Endothelial cell of umbilical vein (primary cell): ENCODE measurements at regions not wholly inside any gene's neighbourhood (a gene's known extent, or its start where the extent isn't known, plus 50 kb on each side); places are given as distances from the start of the nearest gene placed in this dataset.
"Not testable (repeated sequence)": the region's sequence is repeated elsewhere in the genome, so short reads cannot be mapped to it uniquely, and the experiment has no call there.

Experiments used
- BruUV-seq: library from RNA; stranded (reverse); fragments of 400-500 nt; replicated peaks from 2 replicates; lab custom pipeline; 2021; lab: Mats Ljungman, UMichigan
- CTCF ChIA-PET: fragments of 300-600, 350-600 bp; sonication (Branson Sonifier 250); formaldehyde crosslinking; loops from one replicate; lab custom pipeline; 2021; ENCODE audit warnings: antibody characterized with exemption, inconsistent platforms; lab: Charles Lee
- POLR2A ChIA-PET: fragments of 300-600, 350-600 bp; sonication (Branson Sonifier 250); formaldehyde crosslinking; loops from one replicate; lab custom pipeline; 2021; ENCODE audit warnings: antibody characterized with exemption, inconsistent platforms; lab: Charles Lee
- DNase-seq: peaks from one replicate; pipeline ENCODE4 v3.0.0-alpha.2; 2011; ENCODE audit warnings: low read depth, low spot score
- FAIRE-seq: peaks from 2 replicates; lab custom pipeline; 2011; peaks lifted over from hg19 to GRCh38; lab: Jason Lieb, UNC
- H2AFZ ChIP-seq: 2 replicates; pipeline ENCODE4 v1.6.0; 2012; ENCODE audit warnings: low read depth, low read length, control low read depth, inconsistent platforms
- H3K27ac ChIP-seq: 2 replicates; pipeline ENCODE4 v1.5.1; 2011; ENCODE audit warnings: low read depth, mild to moderate bottlenecking, control low read depth, low read length, moderate library complexity; ENCODE audit not compliant: insufficient read depth
- H3K27me3 ChIP-seq, 2 experiments: 2 replicates each; pipeline versions ENCODE4 v1.6.0 to v1.6.1; 2011; ENCODE audit warnings: low read length in 2 of 2, mixed read lengths in 1 of 2; ENCODE audit not compliant: control insufficient read depth in 2 of 2, insufficient read depth in 2 of 2
- H3K36me3 ChIP-seq, 2 experiments: 2 replicates in 1 of 2; 3 replicates in 1 of 2; pipeline ENCODE4 v1.5.1; 2011; ENCODE audit warnings: low read length in 2 of 2, mild to moderate bottlenecking in 1 of 2, moderate library complexity in 1 of 2; ENCODE audit not compliant: control insufficient read depth in 2 of 2, insufficient read depth in 2 of 2; ENCODE audit errors: extremely low read depth in 1 of 2
- H3K4me1 ChIP-seq: 3 replicates; pipeline ENCODE4 v1.5.1; 2011; ENCODE audit warnings: mild to moderate bottlenecking, low read length; ENCODE audit not compliant: control insufficient read depth, insufficient read depth; ENCODE audit errors: extremely low read depth
- H3K4me2 ChIP-seq: 2 replicates; pipeline ENCODE4 v1.6.1; 2011; ENCODE audit warnings: low read length, control low read depth, mixed read lengths; ENCODE audit not compliant: insufficient read depth
- H3K4me3 ChIP-seq, 3 experiments: fragments of 200-600 bp in 1 of 3; sonication (generic), shearing (Covaris generic) in 1 of 3; replicated peaks in 1 of 3; 2 replicates each; pipeline ENCODE4 v1.5.1; 2011 to 2016; ENCODE audit warnings: control low read depth in 3 of 3, low read length in 3 of 3, mild to moderate bottlenecking in 2 of 3, inconsistent platforms in 1 of 3, low read depth in 1 of 3, moderate library complexity in 1 of 3; ENCODE audit not compliant: insufficient read depth in 1 of 3
- H3K79me2 ChIP-seq: 2 replicates; pipeline ENCODE4 v1.6.0; 2012; ENCODE audit warnings: low read length, inconsistent platforms; ENCODE audit not compliant: control insufficient read depth, insufficient read depth
- H3K9ac ChIP-seq: replicated peaks from 2 replicates; pipeline ENCODE3; 2011; ENCODE audit warnings: low read length, control low read depth; ENCODE audit not compliant: insufficient read depth; ENCODE audit errors: extremely low read depth
- H3K9me1 ChIP-seq: replicated peaks from 3 replicates; pipeline ENCODE4 v1.6.0; 2011; ENCODE audit warnings: mild to moderate bottlenecking, low read length; ENCODE audit not compliant: control insufficient read depth, insufficient read depth; ENCODE audit errors: extremely low read depth
- H3K9me3 ChIP-seq: replicated peaks from 2 replicates; pipeline ENCODE4 v1.5.1; 2012; ENCODE audit warnings: low read length, inconsistent platforms; ENCODE audit not compliant: control insufficient read depth, insufficient read depth
- H4K20me1 ChIP-seq: replicated peaks from 2 replicates; pipeline ENCODE3; 2011; ENCODE audit warnings: mild to moderate bottlenecking, low read length; ENCODE audit not compliant: control insufficient read depth, insufficient read depth; ENCODE audit errors: extremely low read depth
- GATA2 ChIP-seq: IDR thresholded peaks from 2 replicates; pipeline ENCODE4 v1.7.0; 2011; ENCODE audit warnings: low read depth, mild to moderate bottlenecking, moderate library complexity, mixed read lengths, low read length; ENCODE audit not compliant: insufficient read length, insufficient read depth
- MYC ChIP-seq: IDR thresholded peaks from one replicate; pipeline ENCODE4 v1.6.1; 2011; ENCODE audit warnings: mild to moderate bottlenecking, low read depth, low read length
- dilution Hi-C: fragments of 300-500 bp; cut with MboI; formaldehyde crosslinking; loops from one replicate; pipeline ENCODE4 v1.15.0; 2019; ENCODE audit warnings: low sequenced_read_pairs; ENCODE audit not compliant: extremely low pct_ligation_motif_present
- intact Hi-C: fragments of 100-400 bp; cut with micrococcal nuclease; formaldehyde crosslinking; loops from one replicate; pipeline ENCODE4 v1.10.0; 2022

DNA sequence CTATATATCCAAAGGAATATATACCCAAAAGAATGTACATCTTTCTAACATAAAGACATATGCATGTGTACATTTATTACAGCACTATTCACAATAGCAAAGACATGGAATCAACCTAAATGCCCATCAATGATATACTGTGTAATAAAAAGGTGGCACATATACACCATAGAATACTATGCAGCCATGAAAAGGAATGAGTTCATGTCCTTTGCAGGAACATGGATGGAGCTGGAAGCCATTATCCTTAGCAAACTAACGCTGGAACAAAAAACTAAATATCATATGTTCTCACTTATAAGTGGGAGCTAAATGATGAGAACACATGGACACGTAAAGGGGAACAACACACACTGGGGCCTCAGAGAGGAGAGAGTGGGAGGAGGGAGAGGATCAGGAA is 365.7 kb upstream of the FTMT start:
- intact Hi-C loops, FAIRE-seq, H3K27me3 ChIP-seq, H3K9ac ChIP-seq, H3K9me3 ChIP-seq, POLR2A ChIA-PET, H3K4me2 ChIP-seq, H3K27ac ChIP-seq, dilution Hi-C loops, H3K79me2 ChIP-seq, H3K9me1 ChIP-seq, H3K36me3 ChIP-seq, BruUV-seq, DNase-seq, H2AFZ ChIP-seq, H4K20me1 ChIP-seq, H3K4me1 ChIP-seq, H3K4me3 ChIP-seq: not testable (repeated sequence)
- CTCF ChIA-PET, result interaction anchor here (1.1 to 1.2 kb wide), 2 partner anchors 12 to 669 kb away, joined by 3 to 4 read pairs; no protein-coding TSS in a partner anchor

DNA sequence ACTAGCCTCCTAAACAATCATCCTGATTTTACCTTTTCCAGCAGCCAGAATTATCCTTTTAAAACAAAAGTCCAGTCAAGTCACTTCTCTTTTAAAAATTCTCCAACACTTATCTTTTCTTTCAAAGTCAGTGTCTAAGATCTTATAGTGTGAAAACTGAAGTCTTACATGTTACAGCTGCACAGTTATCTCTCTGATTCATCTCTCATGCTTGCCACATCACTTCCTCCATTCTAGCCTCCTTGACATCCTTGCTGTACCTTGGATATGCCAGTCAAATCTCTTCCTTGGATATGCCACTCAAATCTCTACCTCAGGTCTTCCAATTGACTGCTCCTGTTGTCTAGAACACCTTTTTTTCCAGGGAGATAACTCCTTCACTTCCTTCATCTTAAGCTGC is 361.7 kb upstream of the FTMT start:
- CTCF ChIA-PET, result no interaction called here
- no peak for DNase-seq
- BruUV-seq, result no TSS peak
- FAIRE-seq, result no peak
- H4K20me1 ChIP-seq, result no peaks in the 10 kb centered on the region
- no peak overlapping the region for H2AFZ ChIP-seq
- H3K36me3 ChIP-seq, result no peaks in the 10 kb centered on the region
- H3K4me2 ChIP-seq, result no peak overlapping the region
- H3K9ac ChIP-seq, result no peak overlapping the region
- H3K9me3 ChIP-seq, result no peaks in the 10 kb centered on the region
- no peaks in the 10 kb centered on the region for H3K27me3 ChIP-seq
- no peak overlapping the region for H3K4me3 ChIP-seq
- POLR2A ChIA-PET, result no interaction called here
- TF ChIP-seq MYC (no peak), GATA2 (peak; percentile 77)
- no peaks in the 10 kb centered on the region for H3K9me1 ChIP-seq
- no peaks in the 10 kb centered on the region for H3K4me1 ChIP-seq
- dilution Hi-C loops, result no loop called here
- H3K79me2 ChIP-seq, result no peaks in the 10 kb centered on the region
- no peak overlapping the region for H3K27ac ChIP-seq
- intact Hi-C loops, result no loop called here
